Activated CD4-positive, alpha-beta T cell treated with anti-CD3 and anti-CD28 coated beads, Interleukin-2, Interleukin-6, amounts not matched to agents 100 ng/mL and 50 ng/mL, durations not matched to agents 16 hours and 8 hours (primary cell): ENCODE measurements at regions not wholly inside any gene's neighbourhood (a gene's known extent, or its start where the extent isn't known, plus 50 kb on each side); places are given as distances from the start of the nearest gene placed in this dataset.
"Not testable (repeated sequence)": the region's sequence is repeated elsewhere in the genome, so short reads cannot be mapped to it uniquely, and the experiment has no call there.

Experiments
- DNase-seq: peaks from one replicate; pipeline ENCODE4 v3.0.0-alpha.2; 2020

DNA sequence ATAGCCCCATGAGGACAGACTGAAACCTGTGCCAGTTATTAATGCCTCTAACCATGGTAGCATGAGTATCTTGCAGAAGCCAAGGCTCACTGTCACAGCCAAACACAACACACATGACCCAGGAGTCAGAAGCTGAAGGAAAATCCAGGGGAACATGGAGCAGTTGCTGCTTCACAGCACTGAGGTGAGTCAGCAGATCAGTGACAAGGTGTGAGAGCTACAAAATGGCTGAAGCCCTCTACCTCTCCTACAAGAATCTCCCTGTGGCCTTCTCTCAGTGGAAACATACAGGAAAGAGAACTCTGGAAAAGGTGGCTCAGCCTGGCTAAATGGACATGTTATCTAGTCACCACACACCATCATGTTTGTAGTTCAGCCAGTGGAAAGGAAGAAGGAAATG, 93.5 kb downstream of the NAB1 start:
- no peak for DNase-seq

DNA sequence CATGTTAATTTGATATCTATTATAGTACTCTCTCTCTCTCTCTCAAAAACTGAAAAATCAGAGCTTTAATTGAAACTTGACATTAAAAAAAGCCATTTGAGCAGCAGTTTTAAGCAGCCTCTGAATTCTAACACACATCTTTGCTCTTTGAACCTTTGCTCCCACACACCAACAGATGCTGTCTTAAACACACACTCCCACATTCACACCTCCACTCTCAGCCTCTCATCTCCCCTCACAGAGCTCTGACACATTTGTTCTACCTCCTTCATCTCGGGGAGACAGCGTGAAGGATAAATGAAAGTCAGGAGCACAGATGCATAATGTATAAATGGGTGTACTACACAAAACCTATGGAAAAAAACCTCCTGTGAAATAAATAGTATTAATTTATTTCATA, 95.2 kb downstream of the NAB1 start:
- DNase-seq: no peak

GRCh38 chr2:190746971-190747761, 98.3 kb downstream of the NAB1 start:
- DNase-seq: no peak

DNA sequence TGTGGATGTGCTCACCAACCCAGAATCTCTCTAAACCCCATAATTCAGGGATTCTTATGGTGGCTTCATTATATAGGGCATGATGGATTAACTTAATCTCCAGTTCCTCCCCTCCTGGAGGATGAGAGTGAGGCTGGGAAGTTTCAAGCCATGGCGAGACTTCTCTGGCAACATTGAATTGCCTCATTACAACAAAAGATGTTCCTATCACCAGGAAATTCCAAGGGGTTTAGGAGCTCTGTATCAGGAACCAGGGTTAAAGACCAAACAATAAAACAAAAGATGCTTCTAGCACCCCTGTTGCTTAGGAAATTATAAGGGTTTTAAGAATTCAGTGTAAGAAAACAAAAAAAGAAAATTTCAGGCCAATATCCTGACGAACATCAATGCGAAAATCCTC, 100.1 kb downstream of the NAB1 start:
- DNase-seq: no peak

GRCh38 chr2:190755772-190756415, 107.0 kb downstream of the NAB1 start:
- DNase-seq: no peak

GRCh38 chr2:190759749-190760213, 110.9 kb downstream of the NAB1 start:
- no peak for DNase-seq

DNA sequence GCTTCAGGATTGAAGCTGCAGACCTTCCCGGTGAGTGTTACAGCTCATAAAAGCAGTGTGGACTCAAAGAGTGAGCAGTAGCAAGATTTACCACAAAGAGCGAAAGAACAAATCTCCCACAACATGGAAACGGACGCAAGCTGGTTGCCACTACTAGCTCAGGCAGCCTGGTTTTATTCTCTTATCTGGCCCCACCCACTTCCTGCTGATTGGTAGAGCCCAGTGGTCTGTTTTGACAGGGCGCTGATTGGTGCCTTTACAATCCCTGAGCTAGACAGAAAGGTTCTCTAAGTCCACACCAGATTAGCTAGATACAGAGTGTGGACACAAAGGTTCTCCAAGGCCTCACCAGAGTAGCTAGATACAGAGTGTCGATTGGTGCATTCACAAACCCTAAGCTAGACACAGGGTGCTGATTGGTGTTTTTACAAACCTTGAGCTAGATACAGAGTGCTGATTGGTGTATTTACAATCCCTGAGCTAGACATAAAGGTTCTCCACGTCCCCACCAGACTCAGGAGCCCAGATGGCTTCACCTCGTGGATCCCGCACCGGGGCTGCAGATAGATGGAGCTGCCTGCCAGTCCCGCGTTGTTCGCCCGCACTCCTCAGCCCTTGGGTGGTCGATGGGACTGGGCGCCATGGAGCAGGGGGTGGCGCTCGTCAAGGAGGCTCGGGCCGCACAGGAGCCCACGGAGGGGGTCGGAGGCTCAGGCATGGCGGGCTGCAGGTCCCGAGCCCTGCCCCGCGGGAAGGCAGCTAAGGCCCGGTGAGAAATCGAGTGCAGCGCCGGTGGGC, 111.7 kb downstream of the NAB1 start:
- not testable (repeated sequence) for DNase-seq

DNA sequence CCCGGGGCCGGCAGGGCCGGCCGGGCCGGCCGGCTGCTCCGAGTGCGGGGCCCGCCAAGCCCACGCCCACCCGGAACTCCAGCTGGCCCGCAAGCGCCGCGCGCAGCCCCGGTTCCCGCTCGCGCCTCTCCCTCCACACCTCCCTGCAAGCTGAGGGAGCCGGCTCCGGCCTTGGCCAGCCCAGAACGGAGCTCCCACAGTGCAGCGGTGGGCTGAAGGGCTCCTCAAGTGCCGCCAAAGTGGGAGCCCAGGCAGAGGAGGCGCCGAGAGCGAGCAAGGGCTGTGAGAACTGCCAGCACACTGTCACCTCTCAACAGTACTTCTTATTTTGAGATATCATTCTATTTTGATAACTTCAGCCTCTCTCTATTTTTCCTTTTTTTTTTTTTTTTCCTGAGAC, 112.3 kb downstream of the NAB1 start:
- DNase-seq: not testable (repeated sequence)

DNA sequence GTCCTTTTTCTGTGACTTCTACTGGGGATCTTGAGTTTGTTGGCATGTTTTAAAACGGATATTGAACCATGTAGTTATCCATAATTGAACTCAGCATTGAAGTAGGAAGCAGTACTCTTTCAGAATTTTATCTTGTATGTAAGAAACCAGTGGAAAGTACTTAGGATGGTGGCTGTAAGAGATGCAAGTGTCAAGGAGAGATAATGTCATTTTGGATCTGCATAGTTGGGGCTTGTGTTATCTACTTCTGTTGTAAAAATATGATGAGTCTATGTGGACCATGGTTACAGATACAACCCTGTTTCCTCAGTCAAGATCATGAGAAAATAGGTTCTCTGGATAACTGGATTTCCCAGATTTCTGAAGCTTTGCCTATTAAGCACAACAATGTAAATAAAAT, 113.7 kb downstream of the NAB1 start:
- no peak for DNase-seq

DNA sequence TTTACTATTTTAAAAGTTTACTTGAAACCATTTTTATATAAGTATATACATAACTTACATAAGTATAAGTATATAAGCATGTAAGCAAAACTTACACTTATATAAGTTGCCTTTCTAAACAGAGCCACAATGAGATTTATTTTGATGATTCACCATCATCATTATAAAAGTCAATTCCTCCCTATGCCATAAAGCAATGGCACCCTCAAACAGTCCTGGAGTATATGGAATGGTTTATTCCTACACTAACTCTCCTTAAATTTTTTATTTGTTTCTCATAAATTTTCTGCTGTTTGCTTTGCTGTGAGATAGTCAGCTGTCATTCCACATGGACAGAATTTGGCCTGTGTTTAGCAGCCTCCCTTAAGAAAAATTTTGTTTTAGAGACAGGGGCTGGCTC, 114.2 kb downstream of the NAB1 start:
- no peak for DNase-seq

DNA sequence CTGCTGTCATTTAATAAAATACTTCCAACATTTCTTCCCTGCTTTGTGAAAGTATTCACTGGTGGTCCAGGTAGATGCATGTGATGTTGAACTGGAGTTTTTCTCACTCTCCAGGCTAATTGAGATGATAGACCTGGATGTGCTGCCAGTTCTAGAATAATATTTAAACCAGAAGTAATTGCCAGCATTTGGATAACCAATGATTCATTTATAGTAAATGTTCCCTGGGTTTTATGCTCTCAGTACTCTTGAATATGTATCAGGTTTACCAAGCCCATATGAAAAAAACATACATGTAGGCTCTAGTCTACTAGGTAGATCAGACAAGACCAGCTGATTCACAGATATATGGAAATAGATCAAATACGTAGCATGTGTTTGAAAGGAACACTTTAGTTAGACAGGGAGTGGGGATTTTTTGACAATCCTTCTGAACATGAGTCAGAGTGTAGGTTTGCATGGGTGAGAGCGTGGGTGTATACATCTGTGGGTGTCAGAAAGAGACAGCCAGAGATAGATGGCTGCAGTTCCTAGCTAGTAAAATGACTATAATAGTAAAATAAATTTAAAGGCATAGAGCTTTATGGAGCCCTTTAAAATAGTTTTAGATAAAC, 115.1 kb downstream of the NAB1 start:
- DNase-seq: peak; percentile 62

- no peak for DNase-seq
These were observed 115.0 kb upstream of the GLS start for GRCh38 chr2:190765386-190766173.

DNA sequence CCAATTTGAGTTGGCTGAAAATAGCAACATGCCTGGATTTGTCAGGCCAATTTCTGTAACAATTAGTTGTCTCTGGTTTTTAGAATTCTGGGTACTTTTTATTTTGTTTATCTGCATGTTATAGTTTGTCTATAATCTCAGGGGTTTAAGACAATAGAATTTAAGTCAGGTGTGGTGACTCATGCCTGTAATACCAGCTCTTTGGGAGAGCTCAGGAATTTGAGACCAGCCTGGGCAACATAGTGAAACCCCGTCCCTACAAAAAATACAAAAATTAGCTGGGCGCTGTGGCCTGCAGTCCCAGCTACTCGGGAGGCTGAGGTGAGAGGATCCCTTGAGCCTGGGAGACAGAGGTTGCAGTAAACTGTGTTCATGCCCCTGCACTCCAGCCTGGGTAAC, 114.4 kb upstream of the GLS start:
- no peak for DNase-seq

- DNase-seq: no peak
These were observed 114.0 kb upstream of the GLS start for GRCh38 chr2:190766595-190766994.

- no peak for DNase-seq
These were observed 112.8 kb upstream of the GLS start for GRCh38 chr2:190767821-190768220.

DNA sequence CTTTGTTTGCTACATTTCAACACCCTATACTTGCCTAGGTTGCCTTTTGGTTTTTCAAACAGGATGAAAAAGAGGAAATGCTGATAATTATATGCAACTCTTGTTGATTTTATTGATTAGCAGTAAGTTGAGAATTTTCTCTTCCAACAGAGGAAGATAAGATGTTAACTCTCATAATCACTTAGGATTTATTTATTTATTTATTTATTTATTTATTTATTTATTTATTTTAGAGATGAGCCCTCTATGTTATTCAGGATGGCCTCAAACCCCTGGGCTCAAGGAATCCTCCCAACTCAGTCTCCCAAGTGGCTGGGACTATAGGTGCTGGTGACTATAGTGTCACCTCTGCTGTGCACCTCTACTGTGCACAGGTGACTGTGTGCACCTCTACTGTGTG, 111.4 kb upstream of the GLS start:
- DNase-seq: no peak

DNA sequence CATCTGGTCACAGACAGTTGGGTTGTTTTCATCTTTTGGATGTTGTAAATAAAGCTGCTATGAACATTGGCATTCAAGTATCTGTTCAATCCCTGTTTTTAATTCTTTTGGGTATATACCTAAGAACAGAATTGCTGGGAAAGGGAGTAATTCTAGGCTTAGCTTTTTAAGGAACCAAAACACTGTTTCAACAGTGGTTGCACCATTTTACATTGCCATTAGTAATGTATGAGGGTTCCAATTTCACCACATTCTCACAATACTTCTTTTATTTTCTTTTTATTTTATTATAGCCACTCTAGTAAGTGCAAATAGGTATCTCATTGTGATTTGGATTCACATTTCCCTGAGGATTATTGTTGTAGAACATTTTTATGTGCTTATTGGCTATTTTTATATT, 108.9 kb upstream of the GLS start:
- DNase-seq: no peak

GRCh38 chr2:190780594-190780993, 100.0 kb upstream of the GLS start:
- no peak for DNase-seq

- DNase-seq: peak; percentile 64
These were observed 98.9 kb upstream of the GLS start for GRCh38 chr2:190781604-190782198.

DNA sequence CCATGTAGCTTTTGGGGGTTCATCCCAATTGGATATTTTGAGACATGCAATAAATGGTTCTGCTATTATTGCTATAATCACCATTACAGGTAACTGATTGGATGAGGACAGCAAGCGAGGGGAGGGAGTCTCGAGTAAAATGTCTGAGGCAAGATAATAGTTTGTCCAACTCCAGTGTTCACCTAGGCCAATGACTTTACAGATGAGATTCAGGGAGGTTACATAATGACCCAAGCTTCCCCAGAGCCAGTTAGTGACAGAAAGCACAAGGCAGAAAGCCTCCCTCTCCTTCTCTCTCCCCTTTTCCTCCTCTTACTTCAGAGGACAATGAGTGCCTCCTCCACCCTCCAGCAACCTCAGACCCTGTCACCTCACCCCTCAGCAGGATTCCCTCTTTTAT, 98.4 kb upstream of the GLS start:
- no peak for DNase-seq

DNA sequence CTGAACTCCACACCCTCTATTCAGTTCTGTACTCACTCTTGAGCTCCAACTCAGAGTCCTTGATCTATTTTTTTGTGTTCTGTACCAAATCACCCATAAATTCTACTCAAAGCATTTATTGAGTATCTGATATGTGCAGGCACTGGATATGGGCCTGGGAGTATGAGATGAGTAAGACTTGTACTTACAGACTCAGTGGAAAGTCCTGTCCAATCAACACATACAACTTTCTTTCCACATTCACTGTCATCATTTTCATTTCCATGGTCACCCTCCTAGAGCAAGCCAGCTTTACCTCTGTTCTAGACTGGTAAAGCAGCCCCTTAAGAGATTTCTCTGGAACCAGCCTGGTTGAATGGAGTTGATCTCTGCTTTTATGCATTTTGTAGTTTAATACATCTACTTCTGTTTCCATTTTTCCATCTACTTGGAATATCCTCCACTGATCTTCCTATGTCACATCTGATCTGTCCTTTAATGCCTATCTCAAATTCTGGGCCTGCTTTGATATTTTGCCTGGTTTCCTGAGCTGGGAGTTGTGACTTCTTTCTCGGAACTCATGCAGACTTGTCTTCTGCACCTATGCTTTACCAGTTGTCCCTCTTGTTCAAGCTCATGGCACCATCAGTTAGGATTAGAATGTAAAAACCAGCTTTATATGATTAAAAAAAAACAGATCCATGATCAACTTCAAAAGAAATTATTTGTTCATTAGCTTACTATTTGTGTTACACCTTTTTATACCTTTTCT, 96.9 kb upstream of the GLS start:
- DNase-seq: no peak
